Peyer's patch (tissue), 4 donors: ENCODE measurements at regions not wholly inside any gene's neighbourhood (a gene's known extent, or its start where the extent isn't known, plus 50 kb on each side); places are given as distances from the start of the nearest gene placed in this dataset.

Experiments used
- POLR2A ChIP-seq, 2 donors: fragments of 450-650 bp; IDR thresholded peaks; one replicate each; pipeline ENCODE4 v1.5.1; 2017; ENCODE audit warnings: antibody characterized with exemption in 2 of 2, mild to moderate bottlenecking in 2 of 2, moderate library complexity in 2 of 2
- TF ChIP-seq, protein P1 (sequence below), 6 experiments: fragments of 450-650 bp in 4 of 6; fragments of 200-600 bp in 2 of 6; sonication (generic) in 1 of 6; IDR thresholded peaks; one replicate each; pipeline ENCODE4 v1.5.1; 2017 to 2019; ENCODE audit warnings: antibody characterized with exemption in 6 of 6, mild to moderate bottlenecking in 3 of 6, moderate library complexity in 1 of 6

- TF ChIP-seq, protein P1, sequence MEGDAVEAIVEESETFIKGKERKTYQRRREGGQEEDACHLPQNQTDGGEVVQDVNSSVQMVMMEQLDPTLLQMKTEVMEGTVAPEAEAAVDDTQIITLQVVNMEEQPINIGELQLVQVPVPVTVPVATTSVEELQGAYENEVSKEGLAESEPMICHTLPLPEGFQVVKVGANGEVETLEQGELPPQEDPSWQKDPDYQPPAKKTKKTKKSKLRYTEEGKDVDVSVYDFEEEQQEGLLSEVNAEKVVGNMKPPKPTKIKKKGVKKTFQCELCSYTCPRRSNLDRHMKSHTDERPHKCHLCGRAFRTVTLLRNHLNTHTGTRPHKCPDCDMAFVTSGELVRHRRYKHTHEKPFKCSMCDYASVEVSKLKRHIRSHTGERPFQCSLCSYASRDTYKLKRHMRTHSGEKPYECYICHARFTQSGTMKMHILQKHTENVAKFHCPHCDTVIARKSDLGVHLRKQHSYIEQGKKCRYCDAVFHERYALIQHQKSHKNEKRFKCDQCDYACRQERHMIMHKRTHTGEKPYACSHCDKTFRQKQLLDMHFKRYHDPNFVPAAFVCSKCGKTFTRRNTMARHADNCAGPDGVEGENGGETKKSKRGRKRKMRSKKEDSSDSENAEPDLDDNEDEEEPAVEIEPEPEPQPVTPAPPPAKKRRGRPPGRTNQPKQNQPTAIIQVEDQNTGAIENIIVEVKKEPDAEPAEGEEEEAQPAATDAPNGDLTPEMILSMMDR (IDR thresholded peaks at IDR 0.05) = no peak
- no peak for TF ChIP-seq POLR2A (IDR thresholded peaks at IDR 0.05)
These were observed 207.0 kb upstream of the SP8 start for GRCh38 chr7:20993693-20994092.
